Gastrocnemius medialis (tissue), 4 donors: ENCODE measurements at regions not wholly inside any gene's neighbourhood (a gene's known extent, or its start where the extent isn't known, plus 50 kb on each side); places are given as distances from the start of the nearest gene placed in this dataset.

Experiments
- CTCF ChIP-seq, 5 experiments: fragments of 450-650 bp in 3 of 5; fragments of 200-600 bp in 2 of 5; sonication (generic) in 2 of 5; IDR thresholded peaks in 4 of 5; conservative IDR thresholded peaks in 1 of 5; 1 replicate in 4 of 5; 2 replicates in 1 of 5; pipeline ENCODE4 v1.5.1; 2016 to 2019; ENCODE audit warnings: antibody characterized with exemption in 5 of 5, mild to moderate bottlenecking in 3 of 5, moderate library complexity in 3 of 5
- POLR2A ChIP-seq, 2 donors: fragments of 450-650 bp; IDR thresholded peaks; one replicate each; pipeline ENCODE4 v1.6.1; 2017; ENCODE audit warnings: antibody characterized with exemption in 2 of 2, mild to moderate bottlenecking in 2 of 2, moderate library complexity in 2 of 2

- no peak for TF ChIP-seq CTCF (IDR thresholded peaks at IDR 0.05 in 4 of 5, conservative IDR thresholded peaks at IDR 0.05 in 1 of 5)
- no peak for TF ChIP-seq POLR2A (IDR thresholded peaks at IDR 0.05)
Measured at GRCh38 chr3:6736836-6737629, 123.9 kb upstream of the GRM7 start.
